ENCODE measurements at regions not wholly inside any gene's neighbourhood (a gene's known extent, or its start where the extent isn't known, plus 50 kb on each side); places are given as distances from the start of the nearest gene placed in this dataset.
A peak's percentile ranks its signal among the peaks of the same experiment; 100 is the strongest.

- Histone ChIP-seq H3K27ac (ENCODE audit: low read length) (no peak overlapping the region), H3K9ac (ENCODE audit: low read length) (no peak overlapping the region), H3K9me3 (replicated peaks; ENCODE audit: insufficient read depth, low read length) (no peaks in the 10 kb centered on the region), H3K4me2 (ENCODE audit: low read depth, low read length) (no peak overlapping the region), H3K27me3 (replicated peaks; ENCODE audit: insufficient read depth, low read length) (no peaks in the 10 kb centered on the region), H4K20me1 (ENCODE audit: insufficient read depth, low read length) (no peaks in the 10 kb centered on the region), H2AFZ (ENCODE audit: low read length) (no peak overlapping the region), H3K9me2 (replicated peaks; ENCODE audit: insufficient read depth, low read length) (no peaks in the 10 kb centered on the region), H3K36me3 (replicated peaks; ENCODE audit: insufficient read depth, low read length) (no peaks in the 10 kb centered on the region), H3K4me3 (ENCODE audit: low read length) (no peak overlapping the region), H3K4me1 (ENCODE audit: low read length) (no peaks in the 10 kb centered on the region), H3F3A (ENCODE audit: insufficient read depth, low read length) (no peaks in the 10 kb centered on the region), H3K79me2 (ENCODE audit: low read length) (no peaks in the 10 kb centered on the region)
- peak; percentile 17 for DNase-seq
- no peak for TF ChIP-seq EZH2phosphoT487 (IDR thresholded peaks at IDR 0.05; ENCODE audit: low read length)
- TF ChIP-seq CTCF (IDR thresholded peaks at IDR 0.05; ENCODE audit: low read length) = peak; percentile 69
- no peak for TF ChIP-seq EZH2 (optimal IDR thresholded peaks at IDR 0.05; ENCODE audit: low read depth, low read length)
Measured at GRCh38 chr2:152861349-152861942, 143.0 kb downstream of the ARL6IP6 start.

GRCh38 chr2:152858594-152859265 is 140.3 kb downstream of the ARL6IP6 start:
- no peak overlapping the region for H2AFZ ChIP-seq (ENCODE audit: low read length)
- no peak for DNase-seq

GRCh38 chr2:152846697-152847470 is 128.5 kb downstream of the ARL6IP6 start:
- Histone ChIP-seq H2AFZ (ENCODE audit: low read length) (no peak overlapping the region), H3K36me3 (replicated peaks; ENCODE audit: insufficient read depth, low read length) (no peaks in the 10 kb centered on the region), H3K27me3 (replicated peaks; ENCODE audit: insufficient read depth, low read length) (no peaks in the 10 kb centered on the region), H3K9me2 (replicated peaks; ENCODE audit: insufficient read depth, low read length) (no peaks in the 10 kb centered on the region), H3K9ac (ENCODE audit: low read length) (no peak overlapping the region), H3K9me3 (replicated peaks; ENCODE audit: insufficient read depth, low read length) (no peaks in the 10 kb centered on the region), H3K79me2 (ENCODE audit: low read length) (no peaks in the 10 kb centered on the region), H3K4me3 (ENCODE audit: low read length) (no peak overlapping the region), H3F3A (ENCODE audit: insufficient read depth, low read length) (no peaks in the 10 kb centered on the region), H4K20me1 (ENCODE audit: insufficient read depth, low read length) (no peaks in the 10 kb centered on the region), H3K4me2 (ENCODE audit: low read depth, low read length) (no peak overlapping the region), H3K27ac (ENCODE audit: low read length) (no peak overlapping the region), H3K4me1 (ENCODE audit: low read length) (no peaks in the 10 kb centered on the region)
- TF ChIP-seq EZH2phosphoT487 (IDR thresholded peaks at IDR 0.05; ENCODE audit: low read length) (no peak), CTCF (IDR thresholded peaks at IDR 0.05; ENCODE audit: low read length) (no peak), EZH2 (optimal IDR thresholded peaks at IDR 0.05; ENCODE audit: low read depth, low read length) (no peak)
- no peak for DNase-seq

More at GRCh38 chr2:152858594-152859265, 140.3 kb downstream of the ARL6IP6 start:
- Histone ChIP-seq H3K27ac (ENCODE audit: low read length) (no peak overlapping the region), H3K36me3 (replicated peaks; ENCODE audit: insufficient read depth, low read length) (no peaks in the 10 kb centered on the region), H3K4me2 (ENCODE audit: low read depth, low read length) (no peak overlapping the region), H3K4me1 (ENCODE audit: low read length) (no peaks in the 10 kb centered on the region), H3K27me3 (replicated peaks; ENCODE audit: insufficient read depth, low read length) (no peaks in the 10 kb centered on the region), H4K20me1 (ENCODE audit: insufficient read depth, low read length) (no peaks in the 10 kb centered on the region), H3K4me3 (ENCODE audit: low read length) (no peak overlapping the region), H3K9ac (ENCODE audit: low read length) (no peak overlapping the region), H3K9me3 (replicated peaks; ENCODE audit: insufficient read depth, low read length) (no peaks in the 10 kb centered on the region), H3F3A (ENCODE audit: insufficient read depth, low read length) (no peaks in the 10 kb centered on the region), H3K79me2 (ENCODE audit: low read length) (no peaks in the 10 kb centered on the region), H3K9me2 (replicated peaks; ENCODE audit: insufficient read depth, low read length) (no peaks in the 10 kb centered on the region)
- no peak for TF ChIP-seq EZH2 (optimal IDR thresholded peaks at IDR 0.05; ENCODE audit: low read depth, low read length)
- TF ChIP-seq EZH2phosphoT487 (IDR thresholded peaks at IDR 0.05; ENCODE audit: low read length) = no peak

Measured in MM.1S (cell line).